ENCODE measurements at regions not wholly inside any gene's neighbourhood (a gene's known extent, or its start where the extent isn't known, plus 50 kb on each side); places are given as distances from the start of the nearest gene placed in this dataset.

- Mint-ChIP-seq H3K4me1 (ENCODE audit: low read depth) (no peaks in the 10 kb centered on the region), H3K36me3 (ENCODE audit: low read depth) (no peaks in the 10 kb centered on the region), H3K4me3 (ENCODE audit: unreplicated experiment) (no peak overlapping the region), H3K9me3 (ENCODE audit: low read depth) (no peaks in the 10 kb centered on the region), H3K27ac (ENCODE audit: unreplicated experiment) (no peak overlapping the region), H3K27me3 (ENCODE audit: low read depth) (no peaks in the 10 kb centered on the region)
- TF ChIP-seq CTCF (IDR thresholded peaks at IDR 0.05), result no peak
- DNase-seq (ENCODE audit: low spot score), result no peak
Observed at GRCh38 chr2:146908776-146909175, 936.1 kb upstream of the ACVR2A start.

- TF ChIP-seq CTCF (IDR thresholded peaks at IDR 0.05), result no peak
- H3K27ac Mint-ChIP-seq (ENCODE audit: unreplicated experiment), result no peak overlapping the region
- H3K4me1 Mint-ChIP-seq (ENCODE audit: low read depth), result no peaks in the 10 kb centered on the region
- H3K36me3 Mint-ChIP-seq (ENCODE audit: low read depth), result no peaks in the 10 kb centered on the region
- no peak for DNase-seq (ENCODE audit: low spot score)
- no peaks in the 10 kb centered on the region for H3K9me3 Mint-ChIP-seq (ENCODE audit: low read depth)
- no peaks in the 10 kb centered on the region for H3K27me3 Mint-ChIP-seq (ENCODE audit: low read depth)
- no peak overlapping the region for H3K4me3 Mint-ChIP-seq (ENCODE audit: unreplicated experiment)
Observed at GRCh38 chr2:146898083-146898482, 946.7 kb upstream of the ACVR2A start.

GRCh38 chr2:146894514-146894913 is 950.3 kb upstream of the ACVR2A start:
- DNase-seq (ENCODE audit: low spot score), result no peak
- H3K27ac Mint-ChIP-seq (ENCODE audit: unreplicated experiment), result no peak overlapping the region
- no peak overlapping the region for H3K4me3 Mint-ChIP-seq (ENCODE audit: unreplicated experiment)
- TF ChIP-seq CTCF (IDR thresholded peaks at IDR 0.05), result no peak
- no peaks in the 10 kb centered on the region for H3K36me3 Mint-ChIP-seq (ENCODE audit: low read depth)
- H3K4me1 Mint-ChIP-seq (ENCODE audit: low read depth), result no peaks in the 10 kb centered on the region
- no peaks in the 10 kb centered on the region for H3K9me3 Mint-ChIP-seq (ENCODE audit: low read depth)
- H3K27me3 Mint-ChIP-seq (ENCODE audit: low read depth), result no peaks in the 10 kb centered on the region

- Mint-ChIP-seq H3K9me3 (ENCODE audit: low read depth) (no peaks in the 10 kb centered on the region), H3K36me3 (ENCODE audit: low read depth) (no peaks in the 10 kb centered on the region), H3K4me1 (ENCODE audit: low read depth) (no peaks in the 10 kb centered on the region), H3K4me3 (ENCODE audit: unreplicated experiment) (no peak overlapping the region), H3K27ac (ENCODE audit: unreplicated experiment) (no peak overlapping the region), H3K27me3 (ENCODE audit: low read depth) (no peaks in the 10 kb centered on the region)
- DNase-seq (ENCODE audit: low spot score), result no peak
- TF ChIP-seq CTCF (IDR thresholded peaks at IDR 0.05), result no peak
Observed at GRCh38 chr2:146893500-146894041, 951.3 kb upstream of the ACVR2A start.

GRCh38 chr2:146890491-146890890 is 954.3 kb upstream of the ACVR2A start:
- H3K9me3 Mint-ChIP-seq (ENCODE audit: low read depth), result no peaks in the 10 kb centered on the region
- H3K4me3 Mint-ChIP-seq (ENCODE audit: unreplicated experiment), result no peak overlapping the region
- H3K27ac Mint-ChIP-seq (ENCODE audit: unreplicated experiment), result no peak overlapping the region
- no peak for TF ChIP-seq CTCF (IDR thresholded peaks at IDR 0.05)
- no peaks in the 10 kb centered on the region for H3K4me1 Mint-ChIP-seq (ENCODE audit: low read depth)
- no peaks in the 10 kb centered on the region for H3K36me3 Mint-ChIP-seq (ENCODE audit: low read depth)
- no peak for DNase-seq (ENCODE audit: low spot score)
- no peaks in the 10 kb centered on the region for H3K27me3 Mint-ChIP-seq (ENCODE audit: low read depth)
